ENCODE measurements at regions not wholly inside any gene's neighbourhood (a gene's known extent, or its start where the extent isn't known, plus 50 kb on each side); places are given as distances from the start of the nearest gene placed in this dataset.

GRCh38 chr10:125273023-125273422 lies 112.7 kb upstream of the CTBP2 start:
- Histone ChIP-seq H3K9me3 (ENCODE audit: control insufficient read depth, low read length) (peaks cover 24% of the 10 kb centered on the region), H3K36me3 (ENCODE audit: control insufficient read depth, insufficient read depth, low read length, severe bottlenecking) (no peaks in the 10 kb centered on the region), H3K4me1 (ENCODE audit: control insufficient read depth, insufficient read depth, low read length) (no peaks in the 10 kb centered on the region), H3K4me3 (ENCODE audit: low read length) (no peak overlapping the region), H3K9ac (ENCODE audit: low read length) (no peak overlapping the region), H3K27me3 (replicated peaks; ENCODE audit: control insufficient read depth, insufficient read depth, low read length) (peaks cover 5% of the 10 kb centered on the region)
- no peak for DNase-seq (ENCODE audit: low read depth)

GRCh38 chr10:125269716-125270115 lies 109.4 kb upstream of the CTBP2 start:
- Histone ChIP-seq H3K9me3 (ENCODE audit: control insufficient read depth, low read length) (peaks cover 3% of the 10 kb centered on the region), H3K4me1 (ENCODE audit: control insufficient read depth, insufficient read depth, low read length) (no peaks in the 10 kb centered on the region)
- DNase-seq (ENCODE audit: low read depth): no peak

GRCh38 chr10:125266966-125267365 lies 106.6 kb upstream of the CTBP2 start:
- peaks cover 3% of the 10 kb centered on the region for H3K9me3 ChIP-seq (ENCODE audit: control insufficient read depth, low read length)
- H3K4me3 ChIP-seq (ENCODE audit: low read length): no peak overlapping the region
- H3K36me3 ChIP-seq (ENCODE audit: control insufficient read depth, insufficient read depth, low read length, severe bottlenecking): no peaks in the 10 kb centered on the region
- no peak for DNase-seq (ENCODE audit: low read depth)
- no peak overlapping the region for H3K9ac ChIP-seq (ENCODE audit: low read length)
- no peaks in the 10 kb centered on the region for H3K4me1 ChIP-seq (ENCODE audit: control insufficient read depth, insufficient read depth, low read length)
- H3K27me3 ChIP-seq (replicated peaks; ENCODE audit: control insufficient read depth, insufficient read depth, low read length): peaks cover 7% of the 10 kb centered on the region

More at GRCh38 chr10:125269716-125270115, 109.4 kb upstream of the CTBP2 start:
- peaks cover 12% of the 10 kb centered on the region for H3K27me3 ChIP-seq (replicated peaks; ENCODE audit: control insufficient read depth, insufficient read depth, low read length)
- no peak overlapping the region for H3K4me3 ChIP-seq (ENCODE audit: low read length)
- no peaks in the 10 kb centered on the region for H3K36me3 ChIP-seq (ENCODE audit: control insufficient read depth, insufficient read depth, low read length, severe bottlenecking)
- H3K9ac ChIP-seq (ENCODE audit: low read length): no peak overlapping the region

- Histone ChIP-seq H3K4me3 (ENCODE audit: low read length) (no peak overlapping the region), H3K4me1 (ENCODE audit: control insufficient read depth, insufficient read depth, low read length) (no peaks in the 10 kb centered on the region), H3K36me3 (ENCODE audit: control insufficient read depth, insufficient read depth, low read length, severe bottlenecking) (no peaks in the 10 kb centered on the region), H3K9ac (ENCODE audit: low read length) (no peak overlapping the region), H3K9me3 (ENCODE audit: control insufficient read depth, low read length) (peaks cover 3% of the 10 kb centered on the region), H3K27me3 (replicated peaks; ENCODE audit: control insufficient read depth, insufficient read depth, low read length) (peaks cover 8% of the 10 kb centered on the region)
- no peak for DNase-seq (ENCODE audit: low read depth)
These were observed 106.2 kb upstream of the CTBP2 start for GRCh38 chr10:125266541-125266940.

- Histone ChIP-seq H3K4me1 (ENCODE audit: control insufficient read depth, insufficient read depth, low read length) (no peaks in the 10 kb centered on the region), H3K27me3 (replicated peaks; ENCODE audit: control insufficient read depth, insufficient read depth, low read length) (peaks cover 15% of the 10 kb centered on the region), H3K4me3 (ENCODE audit: low read length) (no peak overlapping the region), H3K9ac (ENCODE audit: low read length) (no peak overlapping the region), H3K36me3 (ENCODE audit: control insufficient read depth, insufficient read depth, low read length, severe bottlenecking) (no peaks in the 10 kb centered on the region), H3K9me3 (ENCODE audit: control insufficient read depth, low read length) (peaks cover 3% of the 10 kb centered on the region)
- DNase-seq (ENCODE audit: low read depth): peak; percentile 32
These were observed 105.2 kb upstream of the CTBP2 start for GRCh38 chr10:125265579-125265955.

- H3K9ac ChIP-seq (ENCODE audit: low read length): no peak overlapping the region
- no peak overlapping the region for H3K4me3 ChIP-seq (ENCODE audit: low read length)
- DNase-seq (ENCODE audit: low read depth): no peak
- H3K4me1 ChIP-seq (ENCODE audit: control insufficient read depth, insufficient read depth, low read length): no peaks in the 10 kb centered on the region
- no peaks in the 10 kb centered on the region for H3K36me3 ChIP-seq (ENCODE audit: control insufficient read depth, insufficient read depth, low read length, severe bottlenecking)
- H3K27me3 ChIP-seq (replicated peaks; ENCODE audit: control insufficient read depth, insufficient read depth, low read length): peaks cover 15% of the 10 kb centered on the region
- peaks cover 3% of the 10 kb centered on the region for H3K9me3 ChIP-seq (ENCODE audit: control insufficient read depth, low read length)
These were observed 104.6 kb upstream of the CTBP2 start for GRCh38 chr10:125264757-125265578.

- Histone ChIP-seq H3K4me1 (ENCODE audit: control insufficient read depth, insufficient read depth, low read length) (no peaks in the 10 kb centered on the region), H3K9ac (ENCODE audit: low read length) (no peak overlapping the region), H3K36me3 (ENCODE audit: control insufficient read depth, insufficient read depth, low read length, severe bottlenecking) (no peaks in the 10 kb centered on the region), H3K9me3 (ENCODE audit: control insufficient read depth, low read length) (peaks cover 3% of the 10 kb centered on the region), H3K4me3 (ENCODE audit: low read length) (no peak overlapping the region), H3K27me3 (replicated peaks; ENCODE audit: control insufficient read depth, insufficient read depth, low read length) (peaks cover 15% of the 10 kb centered on the region)
- no peak for DNase-seq (ENCODE audit: low read depth)
These were observed 103.7 kb upstream of the CTBP2 start for GRCh38 chr10:125264091-125264490.

GRCh38 chr10:125263551-125263950 lies 103.2 kb upstream of the CTBP2 start:
- Histone ChIP-seq H3K4me3 (ENCODE audit: low read length) (no peak overlapping the region), H3K9me3 (ENCODE audit: control insufficient read depth, low read length) (peaks cover under 1% of the 10 kb centered on the region), H3K4me1 (ENCODE audit: control insufficient read depth, insufficient read depth, low read length) (no peaks in the 10 kb centered on the region), H3K9ac (ENCODE audit: low read length) (no peak overlapping the region), H3K27me3 (replicated peaks; ENCODE audit: control insufficient read depth, insufficient read depth, low read length) (peaks cover 20% of the 10 kb centered on the region), H3K36me3 (ENCODE audit: control insufficient read depth, insufficient read depth, low read length, severe bottlenecking) (no peaks in the 10 kb centered on the region)
- DNase-seq (ENCODE audit: low read depth): no peak

- Histone ChIP-seq H3K36me3 (ENCODE audit: control insufficient read depth, insufficient read depth, low read length, severe bottlenecking) (no peaks in the 10 kb centered on the region), H3K9me3 (ENCODE audit: control insufficient read depth, low read length) (no peaks in the 10 kb centered on the region), H3K9ac (ENCODE audit: low read length) (no peak overlapping the region), H3K4me1 (ENCODE audit: control insufficient read depth, insufficient read depth, low read length) (no peaks in the 10 kb centered on the region), H3K27me3 (replicated peaks; ENCODE audit: control insufficient read depth, insufficient read depth, low read length) (peaks cover 23% of the 10 kb centered on the region), H3K4me3 (ENCODE audit: low read length) (no peak overlapping the region)
- DNase-seq (ENCODE audit: low read depth): no peak
These were observed 102.6 kb upstream of the CTBP2 start for GRCh38 chr10:125262920-125263319.

- DNase-seq (ENCODE audit: low read depth): no peak
- no peaks in the 10 kb centered on the region for H3K4me1 ChIP-seq (ENCODE audit: control insufficient read depth, insufficient read depth, low read length)
- no peaks in the 10 kb centered on the region for H3K9me3 ChIP-seq (ENCODE audit: control insufficient read depth, low read length)
- H3K4me3 ChIP-seq (ENCODE audit: low read length): no peak overlapping the region
- H3K36me3 ChIP-seq (ENCODE audit: control insufficient read depth, insufficient read depth, low read length, severe bottlenecking): no peaks in the 10 kb centered on the region
- H3K9ac ChIP-seq (ENCODE audit: low read length): no peak overlapping the region
- H3K27me3 ChIP-seq (replicated peaks; ENCODE audit: control insufficient read depth, insufficient read depth, low read length): peaks cover 23% of the 10 kb centered on the region
These were observed 102.0 kb upstream of the CTBP2 start for GRCh38 chr10:125262409-125262808.

GRCh38 chr10:125261491-125262186 lies 101.3 kb upstream of the CTBP2 start:
- no peaks in the 10 kb centered on the region for H3K9me3 ChIP-seq (ENCODE audit: control insufficient read depth, low read length)
- no peak for DNase-seq (ENCODE audit: low read depth)
- H3K36me3 ChIP-seq (ENCODE audit: control insufficient read depth, insufficient read depth, low read length, severe bottlenecking): no peaks in the 10 kb centered on the region
- H3K4me3 ChIP-seq (ENCODE audit: low read length): no peak overlapping the region
- no peak overlapping the region for H3K9ac ChIP-seq (ENCODE audit: low read length)
- no peaks in the 10 kb centered on the region for H3K4me1 ChIP-seq (ENCODE audit: control insufficient read depth, insufficient read depth, low read length)
- peaks cover 23% of the 10 kb centered on the region for H3K27me3 ChIP-seq (replicated peaks; ENCODE audit: control insufficient read depth, insufficient read depth, low read length)
